Neural progenitor cell (in vitro differentiated cells): ENCODE measurements at regions not wholly inside any gene's neighbourhood (a gene's known extent, or its start where the extent isn't known, plus 50 kb on each side); places are given as distances from the start of the nearest gene placed in this dataset.
"Not testable (repeated sequence)": the region's sequence is repeated elsewhere in the genome, so short reads cannot be mapped to it uniquely, and the experiment has no call there.

Experiments
- DNase-seq: peaks from one replicate; pipeline ENCODE4 v3.0.0-alpha.2; 2016; ENCODE audit warnings: low spot score
- H2AFZ ChIP-seq: fragments of 200-600 bp; sonication (generic); replicated peaks from 2 replicates; pipeline ENCODE4 v1.6.1; 2016; ENCODE audit warnings: antibody characterized with exemption
- H3F3A ChIP-seq: fragments of 200-600 bp; sonication (generic); 2 replicates; pipeline ENCODE4 v1.6.1; 2016; ENCODE audit warnings: antibody characterized with exemption, low read depth
- H3K27ac ChIP-seq: fragments of 200-600 bp; sonication (generic); 2 replicates; pipeline ENCODE4 v1.5.1; 2016; ENCODE audit warnings: mild to moderate bottlenecking
- H3K27me3 ChIP-seq: fragments of 200-600 bp; sonication (generic); 2 replicates; pipeline ENCODE4 v1.6.1; 2016; ENCODE audit warnings: mild to moderate bottlenecking, moderate library complexity
- H3K36me3 ChIP-seq: fragments of 200-600 bp; sonication (generic); 2 replicates; pipeline ENCODE4 v1.5.1; 2016
- H3K4me1 ChIP-seq: fragments of 200-600 bp; sonication (generic); 2 replicates; pipeline ENCODE4 v1.6.1; 2016; ENCODE audit warnings: mixed run types
- H3K4me2 ChIP-seq: fragments of 200-600 bp; sonication (generic); 2 replicates; pipeline ENCODE4 v1.6.1; 2016
- H3K4me3 ChIP-seq: fragments of 200-600 bp; sonication (generic); 2 replicates; pipeline ENCODE4 v1.5.1; 2016
- H3K79me2 ChIP-seq: fragments of 200-600 bp; sonication (generic); 2 replicates; pipeline ENCODE4 v1.6.1; 2016; ENCODE audit warnings: low read depth
- H3K9ac ChIP-seq: fragments of 200-600 bp; sonication (generic); 2 replicates; pipeline ENCODE4 v1.6.1; 2016
- H3K9me3 ChIP-seq: fragments of 200-600 bp; sonication (generic); 2 replicates; pipeline ENCODE4 v1.5.1; 2016; ENCODE audit warnings: low read depth
- H4K20me1 ChIP-seq: fragments of 200-600 bp; sonication (generic); 2 replicates; pipeline ENCODE4 v1.6.1; 2016; ENCODE audit warnings: low read depth
- H3K27ac Mint-ChIP-seq: 3 replicates; pipeline ENCODE4 v1.8.0; 2021; ENCODE audit warnings: mixed read lengths
- H3K27me3 Mint-ChIP-seq: 2 replicates; pipeline ENCODE4 v1.8.0; 2022; ENCODE audit warnings: low read depth, mild to moderate bottlenecking, inconsistent platforms, moderate library complexity, mixed read lengths; ENCODE audit not compliant: insufficient read depth
- H3K36me3 Mint-ChIP-seq: 3 replicates; pipeline ENCODE4 v1.8.0; 2021; ENCODE audit warnings: mixed read lengths
- H3K4me1 Mint-ChIP-seq: 3 replicates; pipeline ENCODE4 v1.8.0; 2021; ENCODE audit warnings: mixed read lengths
- H3K4me3 Mint-ChIP-seq: 3 replicates; pipeline ENCODE4 v1.8.0; 2021; ENCODE audit warnings: mild to moderate bottlenecking, moderate library complexity, mixed read lengths
- H3K9me3 Mint-ChIP-seq: 3 replicates; pipeline ENCODE4 v1.8.0; 2020; ENCODE audit warnings: mixed read lengths
- EZH2 ChIP-seq: fragments of 200-600 bp; sonication (generic); IDR thresholded peaks from 2 replicates; pipeline ENCODE4 v1.6.1; 2017; ENCODE audit warnings: antibody characterized with exemption, mild to moderate bottlenecking, moderate library complexity
- EZH2phosphoT487 ChIP-seq: fragments of 200-600 bp; sonication (generic); IDR thresholded peaks from 2 replicates; pipeline ENCODE4 v1.6.1; 2017; ENCODE audit warnings: antibody characterized with exemption
- TF ChIP-seq, protein P1 (sequence below): fragments of 200-600 bp; sonication (generic); IDR thresholded peaks from 2 replicates; pipeline ENCODE4 v1.5.1; 2017; ENCODE audit warnings: antibody characterized with exemption, mild to moderate bottlenecking

DNA sequence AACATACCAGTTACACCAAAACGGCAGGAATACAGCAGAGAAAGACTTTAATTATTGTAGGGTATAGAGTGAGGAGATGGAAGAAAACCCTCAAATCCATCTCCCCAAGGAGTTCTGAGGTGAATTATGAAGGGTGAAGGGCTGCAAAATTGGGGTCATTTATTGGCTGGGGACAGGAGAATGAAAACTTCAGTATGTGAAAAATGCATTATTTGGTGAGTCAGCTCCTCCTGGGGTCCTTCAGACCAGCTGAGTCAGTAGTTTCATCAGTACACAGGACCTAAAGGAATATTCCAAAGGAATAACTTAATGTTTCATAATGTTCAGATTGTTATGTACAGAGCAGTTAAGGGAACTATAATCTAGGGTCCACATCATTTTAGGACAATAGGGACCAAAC is 566.0 kb downstream of the GBE1 start:
- H3K36me3 ChIP-seq, result no peaks in the 10 kb centered on the region
- peaks cover 12% of the 10 kb centered on the region for H3K4me1 ChIP-seq
- H4K20me1 ChIP-seq, result no peaks in the 10 kb centered on the region
- no peak overlapping the region for H3K27ac Mint-ChIP-seq
- no peak overlapping the region for H2AFZ ChIP-seq
- no peaks in the 10 kb centered on the region for H3K36me3 Mint-ChIP-seq
- H3K9ac ChIP-seq, result no peak overlapping the region
- DNase-seq, result no peak
- TF ChIP-seq EZH2phosphoT487 (no peak), EZH2 (no peak)
- TF ChIP-seq, protein P1, sequence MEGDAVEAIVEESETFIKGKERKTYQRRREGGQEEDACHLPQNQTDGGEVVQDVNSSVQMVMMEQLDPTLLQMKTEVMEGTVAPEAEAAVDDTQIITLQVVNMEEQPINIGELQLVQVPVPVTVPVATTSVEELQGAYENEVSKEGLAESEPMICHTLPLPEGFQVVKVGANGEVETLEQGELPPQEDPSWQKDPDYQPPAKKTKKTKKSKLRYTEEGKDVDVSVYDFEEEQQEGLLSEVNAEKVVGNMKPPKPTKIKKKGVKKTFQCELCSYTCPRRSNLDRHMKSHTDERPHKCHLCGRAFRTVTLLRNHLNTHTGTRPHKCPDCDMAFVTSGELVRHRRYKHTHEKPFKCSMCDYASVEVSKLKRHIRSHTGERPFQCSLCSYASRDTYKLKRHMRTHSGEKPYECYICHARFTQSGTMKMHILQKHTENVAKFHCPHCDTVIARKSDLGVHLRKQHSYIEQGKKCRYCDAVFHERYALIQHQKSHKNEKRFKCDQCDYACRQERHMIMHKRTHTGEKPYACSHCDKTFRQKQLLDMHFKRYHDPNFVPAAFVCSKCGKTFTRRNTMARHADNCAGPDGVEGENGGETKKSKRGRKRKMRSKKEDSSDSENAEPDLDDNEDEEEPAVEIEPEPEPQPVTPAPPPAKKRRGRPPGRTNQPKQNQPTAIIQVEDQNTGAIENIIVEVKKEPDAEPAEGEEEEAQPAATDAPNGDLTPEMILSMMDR, result no peak
- no peaks in the 10 kb centered on the region for H3K27me3 Mint-ChIP-seq
- no peaks in the 10 kb centered on the region for H3K79me2 ChIP-seq
- no peak overlapping the region for H3K4me3 ChIP-seq
- H3K4me3 Mint-ChIP-seq, result no peak overlapping the region
- no peak overlapping the region for H3K4me2 ChIP-seq
- H3K4me1 Mint-ChIP-seq, result peaks cover 14% of the 10 kb centered on the region
- no peaks in the 10 kb centered on the region for H3K27me3 ChIP-seq
- no peaks in the 10 kb centered on the region for H3K9me3 ChIP-seq
- H3F3A ChIP-seq, result no peaks in the 10 kb centered on the region
- H3K9me3 Mint-ChIP-seq, result no peaks in the 10 kb centered on the region
- no peak overlapping the region for H3K27ac ChIP-seq

DNA sequence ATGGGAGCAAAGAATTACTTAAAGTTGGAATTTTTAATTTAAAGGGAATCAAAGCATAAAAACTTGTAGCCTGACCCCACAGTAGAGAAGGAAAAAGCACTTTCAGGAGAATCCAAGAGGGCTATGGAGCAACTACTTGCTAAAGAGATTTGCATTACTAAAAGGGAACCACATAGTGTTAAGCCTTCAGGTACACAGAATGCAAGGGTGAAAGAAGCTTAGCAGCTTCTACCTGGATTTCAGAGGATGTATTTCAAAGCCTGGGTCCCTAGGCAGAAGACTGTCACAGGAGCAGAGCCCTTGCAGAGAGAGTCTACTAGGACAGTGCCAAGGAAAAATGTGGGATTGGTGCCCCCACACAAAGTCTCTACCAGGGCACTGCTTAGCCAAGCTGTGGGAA is 575.0 kb downstream of the GBE1 start:
- DNase-seq, result no peak
- Mint-ChIP-seq H3K9me3 (peaks cover 4% of the 10 kb centered on the region), H3K4me3 (no peak overlapping the region), H3K36me3 (no peaks in the 10 kb centered on the region), H3K4me1 (no peaks in the 10 kb centered on the region), H3K27ac (no peak overlapping the region), H3K27me3 (no peaks in the 10 kb centered on the region)
- Histone ChIP-seq H3K27ac (no peak overlapping the region), H3K9me3 (no peaks in the 10 kb centered on the region), H3F3A (no peaks in the 10 kb centered on the region), H3K36me3 (no peaks in the 10 kb centered on the region), H4K20me1 (no peaks in the 10 kb centered on the region), H3K27me3 (no peaks in the 10 kb centered on the region), H2AFZ (no peak overlapping the region), H3K4me1 (no peaks in the 10 kb centered on the region), H3K4me2 (no peak overlapping the region), H3K79me2 (no peaks in the 10 kb centered on the region), H3K4me3 (no peak overlapping the region), H3K9ac (no peak overlapping the region)
- TF ChIP-seq EZH2 (no peak), EZH2phosphoT487 (no peak)
- TF ChIP-seq, protein P1, result no peak

DNA sequence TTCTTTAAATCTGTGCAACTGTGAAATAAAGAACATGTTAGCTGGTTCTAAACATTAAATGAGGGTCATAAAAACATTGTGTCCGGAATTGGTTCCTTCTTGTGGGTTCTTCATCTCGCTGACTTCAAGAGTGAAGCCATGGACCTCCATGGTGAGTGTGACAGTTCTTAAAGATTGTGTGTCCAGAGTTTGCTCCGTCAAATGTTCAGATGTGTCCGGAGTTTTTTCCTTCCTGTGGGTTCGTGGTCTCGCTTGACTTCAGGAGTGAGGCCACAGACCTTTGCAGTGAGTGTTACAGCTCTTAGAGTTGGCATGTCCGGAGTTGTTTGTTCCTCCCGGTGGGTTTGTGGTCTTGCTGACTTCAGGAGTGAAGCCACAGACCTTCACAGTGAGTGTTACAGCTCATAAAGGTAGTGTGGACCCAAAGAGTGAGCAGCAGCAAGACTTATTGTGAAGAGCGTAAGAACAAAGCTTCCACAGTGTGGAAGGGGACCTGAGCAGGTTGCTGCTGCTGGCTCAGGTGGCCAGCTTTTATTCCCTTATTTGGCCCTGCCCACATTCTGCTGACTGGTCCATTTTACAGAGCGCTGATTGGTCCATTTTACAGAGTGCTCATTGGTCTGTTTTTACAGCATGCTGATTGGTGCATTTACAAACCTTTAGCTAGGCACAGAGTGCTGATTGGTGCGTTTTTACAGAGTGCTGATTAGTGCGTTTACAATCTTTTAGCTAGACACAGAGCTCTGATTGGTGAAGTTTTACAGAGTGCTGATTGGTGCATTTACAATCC is 579.2 kb downstream of the GBE1 start:
- not testable (repeated sequence) for DNase-seq, H3K4me3 ChIP-seq, H2AFZ ChIP-seq, H3K27ac Mint-ChIP-seq, H3K4me1 ChIP-seq, H3F3A ChIP-seq, H3K9me3 ChIP-seq, H3K4me1 Mint-ChIP-seq, H3K4me3 Mint-ChIP-seq, H3K27me3 Mint-ChIP-seq, H3K27ac ChIP-seq, H3K4me2 ChIP-seq, H3K79me2 ChIP-seq, H3K27me3 ChIP-seq, H3K36me3 ChIP-seq, H4K20me1 ChIP-seq, H3K36me3 Mint-ChIP-seq, H3K9ac ChIP-seq
- peaks cover 10% of the 10 kb centered on the region for H3K9me3 Mint-ChIP-seq

DNA sequence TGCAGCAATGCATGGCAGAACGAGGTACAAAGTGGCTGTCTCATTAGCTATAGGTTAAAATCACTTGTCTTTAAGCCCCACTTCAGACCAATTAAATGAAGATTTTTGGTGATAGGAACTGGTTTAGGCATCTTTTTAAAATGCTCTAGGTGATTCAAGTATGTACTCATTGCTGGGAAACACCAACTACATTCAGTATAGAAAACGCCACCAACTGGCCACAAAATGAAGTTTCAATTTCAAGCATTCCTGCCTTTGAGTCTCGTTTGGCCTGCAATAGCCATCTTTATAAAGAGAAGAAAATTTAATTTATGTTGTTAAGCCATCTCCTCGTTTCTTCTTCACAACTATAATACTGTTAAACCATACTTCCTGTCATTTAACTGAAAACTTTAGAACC is 587.9 kb downstream of the GBE1 start:
- Mint-ChIP-seq H3K4me3 (no peak overlapping the region), H3K4me1 (peaks cover 9% of the 10 kb centered on the region), H3K9me3 (no peaks in the 10 kb centered on the region), H3K27me3 (peaks cover 6% of the 10 kb centered on the region), H3K36me3 (no peaks in the 10 kb centered on the region), H3K27ac (no peak overlapping the region)
- H3K27ac ChIP-seq, result no peak overlapping the region
- H3K9me3 ChIP-seq, result no peaks in the 10 kb centered on the region
- no peaks in the 10 kb centered on the region for H3K36me3 ChIP-seq
- H3K9ac ChIP-seq, result no peak overlapping the region
- no peaks in the 10 kb centered on the region for H3K27me3 ChIP-seq
- no peaks in the 10 kb centered on the region for H3F3A ChIP-seq
- H3K79me2 ChIP-seq, result no peaks in the 10 kb centered on the region
- H4K20me1 ChIP-seq, result no peaks in the 10 kb centered on the region
- H3K4me3 ChIP-seq, result no peak overlapping the region
- H2AFZ ChIP-seq, result no peak overlapping the region
- no peak for TF ChIP-seq EZH2
- TF ChIP-seq, protein P1, result peak; percentile 58
- H3K4me1 ChIP-seq, result peaks cover 19% of the 10 kb centered on the region
- no peak overlapping the region for H3K4me2 ChIP-seq
- DNase-seq, result peak; percentile 12
